ENCODE measurements at regions not wholly inside any gene's neighbourhood (a gene's known extent, or its start where the extent isn't known, plus 50 kb on each side); places are given as distances from the start of the nearest gene placed in this dataset.

GRCh38 chr3:124483915-124484470 is 246.3 kb upstream of the UMPS start:
- TF ChIP-seq, protein P1, sequence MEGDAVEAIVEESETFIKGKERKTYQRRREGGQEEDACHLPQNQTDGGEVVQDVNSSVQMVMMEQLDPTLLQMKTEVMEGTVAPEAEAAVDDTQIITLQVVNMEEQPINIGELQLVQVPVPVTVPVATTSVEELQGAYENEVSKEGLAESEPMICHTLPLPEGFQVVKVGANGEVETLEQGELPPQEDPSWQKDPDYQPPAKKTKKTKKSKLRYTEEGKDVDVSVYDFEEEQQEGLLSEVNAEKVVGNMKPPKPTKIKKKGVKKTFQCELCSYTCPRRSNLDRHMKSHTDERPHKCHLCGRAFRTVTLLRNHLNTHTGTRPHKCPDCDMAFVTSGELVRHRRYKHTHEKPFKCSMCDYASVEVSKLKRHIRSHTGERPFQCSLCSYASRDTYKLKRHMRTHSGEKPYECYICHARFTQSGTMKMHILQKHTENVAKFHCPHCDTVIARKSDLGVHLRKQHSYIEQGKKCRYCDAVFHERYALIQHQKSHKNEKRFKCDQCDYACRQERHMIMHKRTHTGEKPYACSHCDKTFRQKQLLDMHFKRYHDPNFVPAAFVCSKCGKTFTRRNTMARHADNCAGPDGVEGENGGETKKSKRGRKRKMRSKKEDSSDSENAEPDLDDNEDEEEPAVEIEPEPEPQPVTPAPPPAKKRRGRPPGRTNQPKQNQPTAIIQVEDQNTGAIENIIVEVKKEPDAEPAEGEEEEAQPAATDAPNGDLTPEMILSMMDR (IDR thresholded peaks at IDR 0.05; ENCODE audit: low read depth, low read length, missing control alignments): no peak
- no peak overlapping the region for H3K4me3 ChIP-seq (replicated peaks; ENCODE audit: low read depth, low read length)
- DNase-seq (ENCODE audit: extremely low read depth, low read depth): no peak

DNA sequence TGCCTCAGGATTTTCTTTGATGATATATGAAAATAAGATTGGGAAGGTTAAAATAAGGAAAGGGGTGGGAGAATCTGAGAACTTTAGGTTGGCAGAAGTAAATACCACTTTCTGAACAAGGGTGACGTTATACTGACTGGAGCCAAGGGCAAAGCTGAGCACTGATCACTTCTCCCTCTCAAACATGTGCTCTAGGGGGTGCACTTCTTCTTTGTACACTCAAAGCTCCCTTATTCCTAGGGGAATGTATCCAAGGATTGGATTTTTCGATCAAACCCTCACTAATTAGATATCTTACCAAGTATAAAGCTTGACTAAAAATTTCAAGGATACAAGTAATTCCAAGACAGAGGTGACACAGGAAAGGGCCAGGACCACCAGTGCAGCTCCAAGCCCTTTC is 243.9 kb upstream of the UMPS start:
- H3K4me3 ChIP-seq (replicated peaks; ENCODE audit: low read depth, low read length): no peak overlapping the region
- TF ChIP-seq, protein P1 (IDR thresholded peaks at IDR 0.05; ENCODE audit: low read depth, low read length, missing control alignments): peak; percentile 14
- no peak for DNase-seq (ENCODE audit: extremely low read depth, low read depth)

DNA sequence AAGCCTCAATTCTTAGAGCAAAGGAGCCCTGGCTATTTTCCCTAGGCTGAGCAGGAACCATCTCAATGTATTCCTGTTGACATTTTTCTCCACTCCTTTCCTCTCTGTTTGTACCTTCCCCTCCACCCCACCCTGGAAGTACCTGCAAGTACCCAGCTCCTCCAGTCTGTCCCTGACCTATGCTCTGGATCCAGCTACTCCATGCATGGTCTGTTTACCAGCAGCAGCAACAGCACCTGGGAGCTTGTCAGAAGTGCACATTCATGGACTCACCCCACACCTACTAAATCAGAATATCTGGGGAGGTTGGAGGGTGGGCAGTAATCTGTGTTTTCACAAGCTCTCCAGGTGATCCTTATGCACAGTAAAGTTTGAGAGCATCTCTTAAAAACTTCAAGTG is 240.7 kb upstream of the UMPS start:
- no peak overlapping the region for H3K4me3 ChIP-seq (replicated peaks; ENCODE audit: low read depth, low read length)
- TF ChIP-seq, protein P1 (IDR thresholded peaks at IDR 0.05; ENCODE audit: low read depth, low read length, missing control alignments): no peak
- DNase-seq (ENCODE audit: extremely low read depth, low read depth): no peak

DNA sequence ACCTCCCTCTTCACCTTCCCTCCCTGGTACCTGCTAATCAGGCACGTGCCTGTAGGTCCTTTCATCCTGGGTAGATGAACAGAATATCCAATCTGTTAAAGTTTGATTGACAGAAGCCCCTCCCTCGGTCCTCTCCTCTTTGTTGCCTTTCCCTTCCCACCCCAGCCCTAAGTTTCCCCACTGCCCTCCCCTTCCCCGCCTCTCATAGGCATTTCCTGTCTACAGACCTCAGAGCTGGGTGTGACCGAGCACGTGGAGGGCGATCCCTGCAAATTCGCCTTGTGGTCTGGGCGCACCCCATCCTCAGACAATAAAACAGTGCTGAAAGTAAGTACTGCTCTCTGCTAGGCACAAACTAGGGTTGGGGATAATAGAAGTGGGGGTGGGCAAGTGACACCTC is 239.2 kb upstream of the UMPS start:
- DNase-seq (ENCODE audit: extremely low read depth, low read depth): no peak
- TF ChIP-seq, protein P1 (IDR thresholded peaks at IDR 0.05; ENCODE audit: low read depth, low read length, missing control alignments): no peak
- no peak overlapping the region for H3K4me3 ChIP-seq (replicated peaks; ENCODE audit: low read depth, low read length)

DNA sequence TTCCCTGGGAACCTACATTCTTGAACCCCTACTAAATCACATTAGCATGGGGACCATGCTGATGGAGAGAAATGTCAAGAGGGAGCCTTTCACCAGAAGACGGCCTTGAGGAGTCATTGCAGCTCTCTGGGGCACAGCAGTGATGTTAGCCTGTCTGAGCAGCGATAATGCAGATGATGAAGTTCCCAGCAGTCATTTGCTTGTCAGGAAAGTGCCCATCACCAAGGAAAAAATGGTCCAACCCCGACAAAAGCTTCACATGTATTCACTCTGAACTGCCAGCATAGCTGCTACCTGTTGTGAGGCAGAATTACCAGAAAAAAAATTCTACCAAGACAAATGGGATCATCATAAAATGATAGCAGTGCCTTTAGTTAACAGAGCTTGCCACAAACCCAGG is 238.4 kb upstream of the UMPS start:
- no peak overlapping the region for H3K4me3 ChIP-seq (replicated peaks; ENCODE audit: low read depth, low read length)
- DNase-seq (ENCODE audit: extremely low read depth, low read depth): no peak
- TF ChIP-seq, protein P1 (IDR thresholded peaks at IDR 0.05; ENCODE audit: low read depth, low read length, missing control alignments): no peak

DNA sequence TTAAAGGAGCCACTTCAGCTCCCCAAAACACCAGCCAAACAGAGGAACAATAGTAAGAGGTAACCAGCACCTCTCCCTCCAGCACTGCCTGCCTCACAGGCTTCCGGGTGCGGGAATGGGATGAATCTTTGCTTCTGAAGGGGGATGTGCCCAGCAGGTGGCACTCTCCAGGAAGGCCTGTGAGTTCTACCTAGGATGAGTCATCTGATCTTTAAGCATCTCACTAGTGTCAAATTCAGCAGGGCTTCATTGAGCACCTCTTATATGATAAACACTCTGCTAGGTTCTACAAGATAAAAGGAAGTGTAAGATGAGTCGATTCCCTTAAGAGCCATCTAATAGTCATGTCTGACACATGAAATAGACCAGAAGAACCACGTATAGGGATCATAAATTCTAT is 237.4 kb upstream of the UMPS start:
- TF ChIP-seq, protein P1 (IDR thresholded peaks at IDR 0.05; ENCODE audit: low read depth, low read length, missing control alignments): peak; percentile 53
- DNase-seq (ENCODE audit: extremely low read depth, low read depth): no peak
- H3K4me3 ChIP-seq (replicated peaks; ENCODE audit: low read depth, low read length): no peak overlapping the region

DNA sequence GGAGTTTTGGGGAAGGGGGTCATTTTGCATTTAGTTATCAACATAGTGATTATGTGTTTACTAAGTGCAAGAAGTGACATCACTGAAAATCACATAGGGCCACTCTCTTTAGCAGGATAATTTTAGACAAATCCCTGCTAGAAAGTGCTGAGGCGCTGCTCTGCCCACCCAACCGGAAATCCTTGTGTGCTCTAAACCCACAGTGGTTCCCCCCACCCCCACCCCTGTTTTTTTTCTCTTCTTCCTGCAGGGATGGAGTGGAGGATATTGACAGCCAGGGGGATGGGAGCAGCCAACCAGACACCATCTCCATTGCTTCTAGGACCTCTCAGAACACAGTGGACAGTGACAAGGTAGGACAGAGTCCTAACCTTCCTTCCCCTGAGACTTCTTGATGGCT is 234.2 kb upstream of the UMPS start:
- H3K4me3 ChIP-seq (replicated peaks; ENCODE audit: low read depth, low read length): no peak overlapping the region
- DNase-seq (ENCODE audit: extremely low read depth, low read depth): no peak
- TF ChIP-seq, protein P1 (IDR thresholded peaks at IDR 0.05; ENCODE audit: low read depth, low read length, missing control alignments): no peak

Measured in HFF-Myc (cell line).